Adrenal gland (tissue), 5 donors: ENCODE measurements at regions not wholly inside any gene's neighbourhood (a gene's known extent, or its start where the extent isn't known, plus 50 kb on each side); places are given as distances from the start of the nearest gene placed in this dataset.

ENCODE experiments used
- POLR2A ChIP-seq, 2 donors: fragments of 450-650 bp; IDR thresholded peaks; one replicate each; pipeline ENCODE4 v1.6.1; 2017; ENCODE audit warnings: antibody characterized with exemption in 2 of 2, mild to moderate bottlenecking in 2 of 2, moderate library complexity in 1 of 2
- TF ChIP-seq, protein P1 (sequence below), 6 experiments: fragments of 450-650 bp in 4 of 6; fragments of 200-600 bp in 2 of 6; sonication (generic) in 1 of 6; IDR thresholded peaks; 1 replicate in 5 of 6; 2 replicates in 1 of 6; pipeline versions ENCODE4 v1.5.1 to v1.8.0; 2016 to 2021; ENCODE audit warnings: antibody characterized with exemption in 6 of 6, mild to moderate bottlenecking in 2 of 6, moderate library complexity in 1 of 6
- donor health status: DM: no; HTN: no; CAD: no.

DNA sequence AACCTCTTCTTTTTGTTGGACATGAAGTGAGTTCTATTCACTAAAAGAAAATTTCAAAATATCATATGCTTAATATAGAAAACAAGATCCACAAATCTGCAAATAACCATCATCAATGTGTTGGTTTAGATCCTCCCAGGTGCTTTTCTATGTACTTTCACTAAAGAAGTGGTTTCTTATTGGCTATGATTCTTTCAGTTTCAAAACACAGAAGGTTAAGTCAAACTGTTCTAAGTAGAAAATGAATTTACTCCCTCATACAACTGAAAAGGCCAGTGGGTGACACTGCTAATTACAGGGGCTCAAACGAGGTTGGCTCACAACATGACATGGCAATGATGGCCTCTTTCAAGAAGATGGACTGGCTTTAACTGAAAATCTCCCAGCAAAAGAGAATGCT is 111.7 kb downstream of the GALR1 start:
- TF ChIP-seq POLR2A (IDR thresholded peaks at IDR 0.05): no peak
- TF ChIP-seq, protein P1, sequence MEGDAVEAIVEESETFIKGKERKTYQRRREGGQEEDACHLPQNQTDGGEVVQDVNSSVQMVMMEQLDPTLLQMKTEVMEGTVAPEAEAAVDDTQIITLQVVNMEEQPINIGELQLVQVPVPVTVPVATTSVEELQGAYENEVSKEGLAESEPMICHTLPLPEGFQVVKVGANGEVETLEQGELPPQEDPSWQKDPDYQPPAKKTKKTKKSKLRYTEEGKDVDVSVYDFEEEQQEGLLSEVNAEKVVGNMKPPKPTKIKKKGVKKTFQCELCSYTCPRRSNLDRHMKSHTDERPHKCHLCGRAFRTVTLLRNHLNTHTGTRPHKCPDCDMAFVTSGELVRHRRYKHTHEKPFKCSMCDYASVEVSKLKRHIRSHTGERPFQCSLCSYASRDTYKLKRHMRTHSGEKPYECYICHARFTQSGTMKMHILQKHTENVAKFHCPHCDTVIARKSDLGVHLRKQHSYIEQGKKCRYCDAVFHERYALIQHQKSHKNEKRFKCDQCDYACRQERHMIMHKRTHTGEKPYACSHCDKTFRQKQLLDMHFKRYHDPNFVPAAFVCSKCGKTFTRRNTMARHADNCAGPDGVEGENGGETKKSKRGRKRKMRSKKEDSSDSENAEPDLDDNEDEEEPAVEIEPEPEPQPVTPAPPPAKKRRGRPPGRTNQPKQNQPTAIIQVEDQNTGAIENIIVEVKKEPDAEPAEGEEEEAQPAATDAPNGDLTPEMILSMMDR (IDR thresholded peaks at IDR 0.05): no peak
